Upper lobe of left lung (tissue), 4 donors: ENCODE measurements at regions not wholly inside any gene's neighbourhood (a gene's known extent, or its start where the extent isn't known, plus 50 kb on each side); places are given as distances from the start of the nearest gene placed in this dataset.

ENCODE experiments used
- CTCF ChIP-seq, 6 experiments: fragments of 450-650 bp in 4 of 6; fragments of 200-600 bp in 2 of 6; sonication (generic) in 2 of 6; IDR thresholded peaks; one replicate each; pipeline ENCODE4 v1.5.1; 2016 to 2019; ENCODE audit warnings: antibody characterized with exemption in 6 of 6
- EP300 ChIP-seq, 4 donors: sonication (generic); formaldehyde crosslinking; IDR thresholded peaks; one replicate each; pipeline ENCODE4 v1.5.1; 2017; ENCODE audit warnings: antibody characterized with exemption in 4 of 4, control low read depth in 2 of 4
- POLR2A ChIP-seq, 4 donors: fragments of 450-650 bp; IDR thresholded peaks; one replicate each; pipeline ENCODE4 v1.5.1; 2016 to 2017; ENCODE audit warnings: antibody characterized with exemption in 4 of 4, mild to moderate bottlenecking in 2 of 4
- POLR2AphosphoS5 ChIP-seq, 2 donors: sonication (generic); formaldehyde crosslinking; IDR thresholded peaks; one replicate each; pipeline ENCODE4 v1.5.1; 2017; ENCODE audit warnings: antibody characterized with exemption in 2 of 2

- TF ChIP-seq CTCF (IDR thresholded peaks at IDR 0.05), result no peak
- no peak for TF ChIP-seq POLR2AphosphoS5 (IDR thresholded peaks at IDR 0.05)
- no peak for TF ChIP-seq POLR2A (IDR thresholded peaks at IDR 0.05)
- TF ChIP-seq EP300 (IDR thresholded peaks at IDR 0.05), result no peak
Measured at GRCh38 chrY:8390310-8390709, 947.0 kb upstream of the TSPY4 start.
